Keratinocyte (primary cell): ENCODE measurements at regions not wholly inside any gene's neighbourhood (a gene's known extent, or its start where the extent isn't known, plus 50 kb on each side); places are given as distances from the start of the nearest gene placed in this dataset.

Experiments used
- DNase-seq: peaks from one replicate; pipeline ENCODE4 v3.0.0-alpha.2; 2011; ENCODE audit warnings: low read depth, missing footprints, low spot score
- FAIRE-seq: peaks from 2 replicates; lab custom pipeline; 2011; peaks lifted over from hg19 to GRCh38; lab: Jason Lieb, UNC
- H2AFZ ChIP-seq: 2 replicates; pipeline ENCODE4 v1.6.0; 2012; ENCODE audit warnings: low read length, control low read depth, inconsistent platforms; ENCODE audit not compliant: control insufficient read depth
- H3K27ac ChIP-seq: 2 replicates; pipeline ENCODE4 v1.5.1; 2011; ENCODE audit warnings: low read length; ENCODE audit not compliant: control insufficient read depth, insufficient read depth
- H3K27me3 ChIP-seq: 3 replicates; pipeline ENCODE4 v1.6.0; 2011; ENCODE audit warnings: low read length; ENCODE audit not compliant: control insufficient read depth, insufficient read depth; ENCODE audit errors: extremely low read depth
- H3K36me3 ChIP-seq, 2 experiments: 2 replicates in 1 of 2; 3 replicates in 1 of 2; pipeline ENCODE4 v1.5.1; 2011; ENCODE audit warnings: low read length in 2 of 2, mild to moderate bottlenecking in 1 of 2; ENCODE audit not compliant: control insufficient read depth in 2 of 2, insufficient read depth in 2 of 2; ENCODE audit errors: extremely low read depth in 1 of 2
- H3K4me1 ChIP-seq: 3 replicates; pipeline ENCODE4 v1.5.1; 2011; ENCODE audit warnings: low read length; ENCODE audit not compliant: control insufficient read depth, insufficient read depth; ENCODE audit errors: extremely low read depth
- H3K4me2 ChIP-seq: 3 replicates; pipeline ENCODE4 v1.6.0; 2011; ENCODE audit warnings: low read depth, low read length; ENCODE audit not compliant: control insufficient read depth, insufficient read depth; ENCODE audit errors: extremely low read depth
- H3K4me3 ChIP-seq, 3 experiments: fragments of 200-600 bp in 1 of 3; sonication (generic) in 1 of 3; 2 replicates in 2 of 3; 3 replicates in 1 of 3; pipeline ENCODE4 v1.5.1; 2011 to 2016; ENCODE audit warnings: low read length in 3 of 3, mild to moderate bottlenecking in 3 of 3, control low read depth in 2 of 3, inconsistent platforms in 1 of 3, low read depth in 1 of 3, mixed read lengths in 1 of 3, mixed run types in 1 of 3, moderate library complexity in 1 of 3; ENCODE audit not compliant: control insufficient read depth in 2 of 3, insufficient read depth in 2 of 3; ENCODE audit errors: extremely low read depth in 1 of 3
- H3K79me2 ChIP-seq: 2 replicates; pipeline ENCODE4 v1.6.0; 2012; ENCODE audit warnings: low read length; ENCODE audit not compliant: control insufficient read depth, insufficient read depth
- H3K9ac ChIP-seq: 3 replicates; pipeline ENCODE4 v1.6.0; 2011; ENCODE audit warnings: low read length; ENCODE audit not compliant: control insufficient read depth, insufficient read depth; ENCODE audit errors: extremely low read depth
- H3K9me1 ChIP-seq: 3 replicates; pipeline ENCODE4 v1.6.0; 2011; ENCODE audit warnings: low read length; ENCODE audit not compliant: control insufficient read depth, insufficient read depth; ENCODE audit errors: extremely low read depth
- H3K9me3 ChIP-seq: 2 replicates; pipeline ENCODE4 v1.5.1; 2012; ENCODE audit warnings: low read depth, low read length; ENCODE audit not compliant: control insufficient read depth
- H4K20me1 ChIP-seq: 3 replicates; pipeline ENCODE4 v1.6.0; 2011; ENCODE audit warnings: low read length; ENCODE audit not compliant: control insufficient read depth, insufficient read depth; ENCODE audit errors: extremely low read depth
- CTCF ChIP-seq, 3 experiments: IDR thresholded peaks in 1 of 3; conservative IDR thresholded peaks in 1 of 3; optimal IDR thresholded peaks in 1 of 3; 2 replicates in 2 of 3; 3 replicates in 1 of 3; pipeline versions ENCODE3 to v1.5.1; 2011; ENCODE audit warnings: low read length in 3 of 3, mild to moderate bottlenecking in 3 of 3, moderate library complexity in 2 of 3, control low read depth in 1 of 3, inconsistent platforms in 1 of 3; ENCODE audit not compliant: insufficient read depth in 2 of 3; ENCODE audit errors: extremely low read depth in 1 of 3
- EZH2 ChIP-seq: IDR thresholded peaks from one replicate; pipeline ENCODE4 v1.6.1; 2012; ENCODE audit warnings: inconsistent platforms, mild to moderate bottlenecking, low read length, moderate library complexity
- dilution Hi-C: fragments of 300-500 bp; cut with MboI; formaldehyde crosslinking; loops from one replicate; pipeline ENCODE4 v1.7.0; 2020; ENCODE audit warnings: low sequenced_read_pairs; ENCODE audit not compliant: extremely low pct_ligation_motif_present

- Histone ChIP-seq H3K9ac (no peak overlapping the region), H3K27ac (no peak overlapping the region), H3K4me2 (no peak overlapping the region), H3K27me3 (no peaks in the 10 kb centered on the region), H3K79me2 (no peaks in the 10 kb centered on the region), H2AFZ (no peak overlapping the region), H3K9me1 (no peaks in the 10 kb centered on the region), H3K9me3 (no peaks in the 10 kb centered on the region), H3K4me3 (no peak overlapping the region), H4K20me1 (no peaks in the 10 kb centered on the region), H3K4me1 (no peaks in the 10 kb centered on the region), H3K36me3 (no peaks in the 10 kb centered on the region)
- DNase-seq = no peak
- FAIRE-seq = peak; percentile 66
- dilution Hi-C loops = no loop called here
- TF ChIP-seq EZH2 (no peak), CTCF (optimal IDR thresholded peaks at IDR 0.05 in 1 of 3, IDR thresholded peaks at IDR 0.05 in 1 of 3, conservative IDR thresholded peaks at IDR 0.05 in 1 of 3; ENCODE audit: extremely low read depth in 1 of 3, insufficient read depth in 2 of 3, low read length in 3 of 3) (no peak)
Measured at GRCh38 chr16:65481956-65482355, 360.1 kb upstream of the CDH11 start.

- Histone ChIP-seq H3K27me3 (no peaks in the 10 kb centered on the region), H3K9ac (no peak overlapping the region), H2AFZ (no peak overlapping the region), H4K20me1 (no peaks in the 10 kb centered on the region), H3K4me3 (no peak overlapping the region), H3K4me2 (no peak overlapping the region), H3K9me3 (no peaks in the 10 kb centered on the region), H3K9me1 (no peaks in the 10 kb centered on the region), H3K27ac (no peak overlapping the region), H3K36me3 (no peaks in the 10 kb centered on the region), H3K4me1 (no peaks in the 10 kb centered on the region), H3K79me2 (no peaks in the 10 kb centered on the region)
- TF ChIP-seq EZH2 (no peak), CTCF (optimal IDR thresholded peaks at IDR 0.05 in 1 of 3, IDR thresholded peaks at IDR 0.05 in 1 of 3, conservative IDR thresholded peaks at IDR 0.05 in 1 of 3; ENCODE audit: extremely low read depth in 1 of 3, insufficient read depth in 2 of 3, low read length in 3 of 3) (no peak)
- DNase-seq = no peak
- no peak for FAIRE-seq
- dilution Hi-C loops = no loop called here
Measured at GRCh38 chr16:65480281-65481091, 358.6 kb upstream of the CDH11 start.
